GM12873 (cell line): ENCODE measurements at regions not wholly inside any gene's neighbourhood (a gene's known extent, or its start where the extent isn't known, plus 50 kb on each side); places are given as distances from the start of the nearest gene placed in this dataset.

ENCODE experiments used
- CTCF ChIP-seq: IDR thresholded peaks from 2 replicates; pipeline ENCODE4 v1.5.1; 2012; ENCODE audit warnings: low read depth, mild to moderate bottlenecking, moderate library complexity, low read length, control low read depth; ENCODE audit not compliant: insufficient read depth; ENCODE audit errors: missing control alignments

DNA sequence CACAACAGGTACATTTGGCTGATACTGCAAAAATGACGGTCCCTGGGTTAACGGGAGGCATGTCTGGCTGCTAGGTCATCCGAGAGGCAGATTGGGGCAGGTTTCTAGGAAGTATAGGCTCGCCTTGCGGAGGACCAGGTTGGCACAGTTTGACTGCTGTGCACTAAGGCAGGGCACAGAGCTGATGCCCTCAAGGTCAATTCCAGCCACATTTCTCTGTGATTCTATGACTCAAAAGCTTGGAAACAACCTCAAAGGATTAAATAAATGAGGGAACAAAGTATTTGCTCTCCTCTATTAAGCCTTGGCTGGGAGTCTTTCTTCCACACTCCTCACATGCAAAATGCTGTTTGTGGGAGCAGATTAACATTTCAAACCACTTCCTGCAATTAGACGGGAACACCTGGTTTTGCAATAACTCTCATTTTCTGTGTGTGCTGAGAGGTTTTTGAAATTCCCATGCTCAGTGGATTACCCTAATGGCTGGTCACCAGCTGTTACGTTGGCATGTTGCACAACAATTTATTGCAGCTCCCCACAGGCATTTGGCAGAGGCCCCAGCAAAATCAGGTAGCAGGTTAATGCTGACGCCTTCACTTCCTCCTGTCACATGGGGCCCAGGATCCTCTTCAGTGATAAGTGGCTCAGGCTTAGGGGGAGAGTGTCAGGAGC is 61.0 kb upstream of the PLET1 start:
- no peak for TF ChIP-seq CTCF

DNA sequence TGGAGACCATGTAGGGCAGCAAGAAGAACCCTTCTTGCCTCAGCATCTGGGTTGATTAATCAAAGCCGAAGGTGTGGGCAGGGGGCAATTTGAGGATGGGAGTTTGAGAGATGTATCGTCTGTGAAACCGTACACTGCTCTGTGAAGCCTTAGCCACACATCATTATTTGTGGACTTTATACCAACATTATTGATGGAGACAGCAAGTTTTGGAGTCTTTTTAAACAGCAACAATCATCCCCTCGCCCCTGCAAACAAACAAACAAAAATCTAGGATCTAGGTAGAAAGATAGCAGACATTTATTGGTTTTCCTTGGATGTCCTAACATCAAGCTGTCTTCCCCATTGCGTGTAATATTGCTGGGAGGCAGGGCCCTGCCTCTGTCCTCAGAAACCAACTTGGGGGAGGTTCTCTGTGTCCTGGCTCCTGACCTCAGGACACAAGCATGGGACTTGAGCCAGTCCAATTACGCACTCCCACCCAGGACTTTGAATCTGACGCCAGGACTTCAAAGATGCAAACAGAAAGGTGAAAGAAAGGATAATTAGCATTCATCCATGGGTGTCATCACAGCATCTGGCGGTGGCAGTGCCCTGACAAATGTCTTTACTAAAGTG is 61.6 kb upstream of the PLET1 start:
- no peak for TF ChIP-seq CTCF

GRCh38 chr11:112334381-112334780 is 73.7 kb upstream of the PLET1 start:
- TF ChIP-seq CTCF: no peak

- no peak for TF ChIP-seq CTCF
Observed at GRCh38 chr11:112336356-112336886, 75.8 kb upstream of the PLET1 start.

- no peak for TF ChIP-seq CTCF
Observed at GRCh38 chr11:112339566-112339965, 78.9 kb upstream of the PLET1 start.

GRCh38 chr11:112343368-112344039 is 82.8 kb upstream of the PLET1 start:
- TF ChIP-seq CTCF: no peak

GRCh38 chr11:112344040-112344413 is 83.4 kb upstream of the PLET1 start:
- no peak for TF ChIP-seq CTCF
